ENCODE measurements at regions not wholly inside any gene's neighbourhood (a gene's known extent, or its start where the extent isn't known, plus 50 kb on each side); places are given as distances from the start of the nearest gene placed in this dataset.

DNA sequence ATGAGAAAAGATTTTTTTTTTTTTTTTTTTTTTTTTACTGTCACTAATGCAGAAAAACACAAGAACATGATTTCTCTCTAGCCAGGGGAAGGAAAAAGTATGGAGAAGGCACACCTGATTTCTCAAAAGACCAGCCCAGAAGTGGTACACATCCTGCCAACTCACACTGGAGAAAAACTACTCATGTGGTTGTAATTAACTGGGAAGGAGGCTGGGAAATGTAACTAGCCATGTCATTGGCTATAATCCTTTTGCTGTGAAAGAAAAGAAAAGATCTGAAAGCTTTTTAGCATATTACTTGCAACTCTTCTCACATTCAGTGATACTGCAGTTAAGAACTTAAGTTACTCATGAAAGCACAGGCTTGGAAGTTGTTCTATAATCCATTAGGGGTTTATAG lies 195.9 kb upstream of the PMFBP1 start:
- H3K27me3 ChIP-seq (ENCODE audit: insufficient read depth, low read length), result no peaks in the 10 kb centered on the region
- H3K9me3 ChIP-seq (ENCODE audit: insufficient read depth, low read depth, low read length), result no peaks in the 10 kb centered on the region
- no peak overlapping the region for H3K27ac ChIP-seq (ENCODE audit: low read length)
- no peaks in the 10 kb centered on the region for H3K36me3 ChIP-seq (ENCODE audit: insufficient read depth, low read depth, low read length)
- no peak overlapping the region for H3K9ac ChIP-seq (ENCODE audit: low read depth, low read length)
- peaks cover 28% of the 10 kb centered on the region for H3K4me1 ChIP-seq (ENCODE audit: insufficient read depth, low read length)
- no peak overlapping the region for H3K4me3 ChIP-seq (ENCODE audit: low read length)

- no peaks in the 10 kb centered on the region for H3K4me1 ChIP-seq (ENCODE audit: insufficient read depth, low read length)
- no peaks in the 10 kb centered on the region for H3K27me3 ChIP-seq (ENCODE audit: insufficient read depth, low read length)
- no peaks in the 10 kb centered on the region for H3K36me3 ChIP-seq (ENCODE audit: insufficient read depth, low read depth, low read length)
- H3K9ac ChIP-seq (ENCODE audit: low read depth, low read length), result no peak overlapping the region
- no peak overlapping the region for H3K4me3 ChIP-seq (ENCODE audit: low read length)
- H3K9me3 ChIP-seq (ENCODE audit: insufficient read depth, low read depth, low read length), result no peaks in the 10 kb centered on the region
- no peak overlapping the region for H3K27ac ChIP-seq (ENCODE audit: low read length)
Observed at GRCh38 chr16:72362973-72363372, 191.0 kb upstream of the PMFBP1 start.

DNA sequence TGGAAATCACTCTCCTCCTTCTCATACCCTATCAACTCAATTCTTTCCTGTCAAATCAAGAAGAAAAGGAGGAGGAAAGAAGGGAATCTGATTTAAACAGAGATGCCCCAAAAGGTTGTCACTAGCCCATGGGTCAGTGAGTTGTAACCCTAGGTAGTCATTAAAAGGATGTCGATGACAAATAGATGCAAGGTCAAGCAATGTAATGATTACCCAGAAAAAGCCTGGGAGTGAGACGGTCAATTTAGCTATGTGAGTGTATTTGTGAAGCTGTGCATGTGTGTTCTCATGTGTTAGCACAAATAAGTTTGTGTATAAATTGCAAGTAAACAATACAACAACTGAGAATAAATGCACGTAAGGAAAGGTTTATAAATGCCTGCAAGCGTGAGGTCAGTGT lies 190.5 kb upstream of the PMFBP1 start:
- Histone ChIP-seq H3K27ac (ENCODE audit: low read length) (no peak overlapping the region), H3K4me3 (ENCODE audit: low read length) (no peak overlapping the region), H3K27me3 (ENCODE audit: insufficient read depth, low read length) (no peaks in the 10 kb centered on the region), H3K9ac (ENCODE audit: low read depth, low read length) (no peak overlapping the region), H3K36me3 (ENCODE audit: insufficient read depth, low read depth, low read length) (no peaks in the 10 kb centered on the region), H3K4me1 (ENCODE audit: insufficient read depth, low read length) (no peaks in the 10 kb centered on the region), H3K9me3 (ENCODE audit: insufficient read depth, low read depth, low read length) (no peaks in the 10 kb centered on the region)

GRCh38 chr16:72357910-72358309 lies 186.0 kb upstream of the PMFBP1 start:
- H3K27me3 ChIP-seq (ENCODE audit: insufficient read depth, low read length), result no peaks in the 10 kb centered on the region
- no peaks in the 10 kb centered on the region for H3K36me3 ChIP-seq (ENCODE audit: insufficient read depth, low read depth, low read length)
- no peak overlapping the region for H3K9ac ChIP-seq (ENCODE audit: low read depth, low read length)
- no peaks in the 10 kb centered on the region for H3K9me3 ChIP-seq (ENCODE audit: insufficient read depth, low read depth, low read length)
- no peak overlapping the region for H3K27ac ChIP-seq (ENCODE audit: low read length)
- no peak overlapping the region for H3K4me3 ChIP-seq (ENCODE audit: low read length)
- no peaks in the 10 kb centered on the region for H3K4me1 ChIP-seq (ENCODE audit: insufficient read depth, low read length)

DNA sequence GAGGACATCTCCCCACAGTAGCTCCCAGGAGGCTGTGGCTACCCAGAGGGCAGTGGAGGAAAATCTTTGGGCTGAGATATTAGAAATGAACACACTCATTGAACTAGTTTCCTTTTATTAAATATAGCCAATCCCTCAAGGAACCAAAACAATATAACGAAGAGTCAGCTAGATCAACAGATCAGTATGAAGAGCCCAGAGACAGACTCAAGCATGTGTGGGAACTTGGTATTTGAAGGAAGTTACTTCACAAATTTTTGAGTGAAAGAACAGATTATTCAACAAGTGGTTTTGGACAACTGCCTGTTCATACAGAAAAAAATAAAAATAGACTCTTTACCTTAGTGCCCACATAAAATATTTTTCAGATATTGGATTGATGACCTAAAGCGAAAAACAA lies 183.6 kb upstream of the PMFBP1 start:
- no peak overlapping the region for H3K4me3 ChIP-seq (ENCODE audit: low read length)
- H3K27me3 ChIP-seq (ENCODE audit: insufficient read depth, low read length), result no peaks in the 10 kb centered on the region
- no peaks in the 10 kb centered on the region for H3K9me3 ChIP-seq (ENCODE audit: insufficient read depth, low read depth, low read length)
- no peaks in the 10 kb centered on the region for H3K4me1 ChIP-seq (ENCODE audit: insufficient read depth, low read length)
- H3K36me3 ChIP-seq (ENCODE audit: insufficient read depth, low read depth, low read length), result no peaks in the 10 kb centered on the region
- no peak overlapping the region for H3K27ac ChIP-seq (ENCODE audit: low read length)
- H3K9ac ChIP-seq (ENCODE audit: low read depth, low read length), result no peak overlapping the region

DNA sequence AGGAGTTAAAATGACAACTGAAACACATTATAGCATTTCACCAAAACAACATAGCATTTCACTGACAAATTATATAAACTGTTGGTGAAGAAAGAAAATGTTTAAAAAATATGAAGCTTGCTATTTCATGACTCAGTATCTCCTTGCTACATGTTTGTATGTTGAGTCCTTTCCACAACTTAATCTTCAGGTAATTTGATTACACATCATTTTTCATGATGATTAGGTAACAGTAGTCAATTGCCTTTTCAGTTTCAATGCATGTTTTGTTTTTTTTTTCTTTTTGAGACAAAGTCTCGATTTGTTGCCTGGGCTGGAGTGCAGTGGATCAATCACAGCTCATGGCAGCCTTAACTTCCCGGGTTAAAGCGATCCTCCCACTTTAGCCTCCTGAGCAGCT lies 177.8 kb upstream of the PMFBP1 start:
- Histone ChIP-seq H3K27me3 (ENCODE audit: insufficient read depth, low read length) (no peaks in the 10 kb centered on the region), H3K36me3 (ENCODE audit: insufficient read depth, low read depth, low read length) (no peaks in the 10 kb centered on the region), H3K27ac (ENCODE audit: low read length) (no peak overlapping the region), H3K9ac (ENCODE audit: low read depth, low read length) (no peak overlapping the region), H3K9me3 (ENCODE audit: insufficient read depth, low read depth, low read length) (no peaks in the 10 kb centered on the region), H3K4me1 (ENCODE audit: insufficient read depth, low read length) (no peaks in the 10 kb centered on the region), H3K4me3 (ENCODE audit: low read length) (no peak overlapping the region)

DNA sequence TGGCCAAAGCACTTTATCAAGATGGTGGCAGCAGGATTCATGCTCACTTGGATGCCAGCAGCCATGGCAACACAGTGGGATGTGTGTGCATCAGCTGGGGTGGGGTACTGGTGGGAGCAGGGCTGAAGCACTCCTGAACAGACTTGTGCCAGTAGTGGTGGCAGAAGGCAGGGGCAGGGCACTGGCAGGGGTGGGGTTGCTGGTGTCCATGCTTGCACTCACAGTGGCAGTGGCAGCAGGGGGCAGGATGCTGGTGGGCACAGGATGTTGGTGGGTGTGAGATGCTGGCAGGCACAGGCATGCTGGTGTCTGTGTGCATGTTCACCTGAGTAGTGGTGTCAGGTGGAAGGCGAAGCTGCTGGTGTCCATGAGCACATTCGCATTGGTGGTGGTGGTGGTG lies 161.0 kb upstream of the PMFBP1 start:
- no peak overlapping the region for H3K27ac ChIP-seq (ENCODE audit: low read length)
- no peaks in the 10 kb centered on the region for H3K36me3 ChIP-seq (ENCODE audit: insufficient read depth, low read depth, low read length)
- peaks cover 5% of the 10 kb centered on the region; the same call in 1 of the 2 replicates for H3K9me3 ChIP-seq (ENCODE audit: insufficient read depth, low read depth, low read length)
- H3K4me3 ChIP-seq (ENCODE audit: low read length), result no peak overlapping the region
- no peak overlapping the region for H3K9ac ChIP-seq (ENCODE audit: low read depth, low read length)
- no peaks in the 10 kb centered on the region for H3K27me3 ChIP-seq (ENCODE audit: insufficient read depth, low read length)
- H3K4me1 ChIP-seq (ENCODE audit: insufficient read depth, low read length), result no peaks in the 10 kb centered on the region

DNA sequence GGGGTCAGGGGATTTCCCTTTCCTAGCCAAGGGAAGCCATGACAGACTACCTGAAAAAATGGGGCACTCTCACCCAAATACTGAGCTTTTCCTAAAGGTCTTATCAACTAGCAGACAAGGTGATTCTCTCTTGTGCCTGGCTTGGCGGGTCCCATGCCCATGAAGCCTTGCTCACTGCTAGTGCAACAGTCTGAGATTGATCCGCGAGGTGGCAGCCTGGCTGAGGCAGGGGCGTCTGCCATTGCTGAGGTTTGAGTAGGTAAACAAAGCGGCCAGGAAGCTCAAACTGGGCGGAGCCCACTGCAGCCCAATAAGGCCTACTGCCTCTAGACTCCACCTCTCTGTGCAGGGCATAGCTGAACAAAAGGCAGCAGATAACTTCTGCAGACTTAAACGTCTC lies 152.6 kb upstream of the PMFBP1 start:
- Histone ChIP-seq H3K4me1 (ENCODE audit: insufficient read depth, low read length) (no peaks in the 10 kb centered on the region), H3K27ac (ENCODE audit: low read length) (no peak overlapping the region), H3K9ac (ENCODE audit: low read depth, low read length) (no peak overlapping the region), H3K27me3 (ENCODE audit: insufficient read depth, low read length) (no peaks in the 10 kb centered on the region), H3K36me3 (ENCODE audit: insufficient read depth, low read depth, low read length) (no peaks in the 10 kb centered on the region), H3K9me3 (ENCODE audit: insufficient read depth, low read depth, low read length) (peaks cover 16% of the 10 kb centered on the region), H3K4me3 (ENCODE audit: low read length) (no peak overlapping the region)

GRCh38 chr16:72317446-72317845 lies 145.5 kb upstream of the PMFBP1 start:
- no peak overlapping the region for H3K27ac ChIP-seq (ENCODE audit: low read length)

GRCh38 chr16:72313903-72314302 lies 141.9 kb upstream of the PMFBP1 start:
- Histone ChIP-seq H3K4me1 (ENCODE audit: insufficient read depth, low read length) (no peaks in the 10 kb centered on the region), H3K36me3 (ENCODE audit: insufficient read depth, low read depth, low read length) (no peaks in the 10 kb centered on the region), H3K27ac (ENCODE audit: low read length) (no peak overlapping the region), H3K9me3 (ENCODE audit: insufficient read depth, low read depth, low read length) (peaks cover 9% of the 10 kb centered on the region; the same call in 1 of the 2 replicates), H3K9ac (ENCODE audit: low read depth, low read length) (no peak overlapping the region), H3K4me3 (ENCODE audit: low read length) (no peak overlapping the region), H3K27me3 (ENCODE audit: insufficient read depth, low read length) (no peaks in the 10 kb centered on the region)

More at GRCh38 chr16:72317446-72317845, 145.5 kb upstream of the PMFBP1 start:
- H3K9me3 ChIP-seq (ENCODE audit: insufficient read depth, low read depth, low read length), result peaks cover 23% of the 10 kb centered on the region
- no peaks in the 10 kb centered on the region for H3K4me1 ChIP-seq (ENCODE audit: insufficient read depth, low read length)
- no peak overlapping the region for H3K4me3 ChIP-seq (ENCODE audit: low read length)
- no peak overlapping the region for H3K9ac ChIP-seq (ENCODE audit: low read depth, low read length)
- no peaks in the 10 kb centered on the region for H3K27me3 ChIP-seq (ENCODE audit: insufficient read depth, low read length)
- H3K36me3 ChIP-seq (ENCODE audit: insufficient read depth, low read depth, low read length), result no peaks in the 10 kb centered on the region

DNA sequence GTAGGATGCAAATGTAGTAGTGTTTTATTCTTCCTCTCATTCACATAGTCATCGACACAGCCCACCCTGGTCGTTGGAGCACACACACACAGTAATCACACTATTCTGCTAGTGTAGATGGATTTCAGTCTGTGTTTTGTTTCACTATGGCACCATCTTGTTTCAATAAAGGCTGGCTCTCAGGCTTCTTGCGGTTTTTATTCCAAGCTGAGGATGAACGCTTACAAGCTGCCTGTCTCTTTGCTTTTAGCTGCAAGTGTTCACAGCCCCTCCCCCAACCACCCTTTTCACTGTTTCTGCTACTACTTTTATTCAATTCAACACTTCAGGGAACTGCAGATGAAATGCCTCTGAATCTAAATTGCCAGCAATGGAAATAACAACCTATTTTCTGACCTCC lies 140.9 kb upstream of the PMFBP1 start:
- Histone ChIP-seq H3K4me3 (ENCODE audit: low read length) (no peak overlapping the region), H3K27me3 (ENCODE audit: insufficient read depth, low read length) (no peaks in the 10 kb centered on the region), H3K9me3 (ENCODE audit: insufficient read depth, low read depth, low read length) (peaks cover 4% of the 10 kb centered on the region; the same call in 1 of the 2 replicates), H3K9ac (ENCODE audit: low read depth, low read length) (no peak overlapping the region), H3K36me3 (ENCODE audit: insufficient read depth, low read depth, low read length) (no peaks in the 10 kb centered on the region), H3K27ac (ENCODE audit: low read length) (no peak overlapping the region), H3K4me1 (ENCODE audit: insufficient read depth, low read length) (no peaks in the 10 kb centered on the region)

- H3K36me3 ChIP-seq (ENCODE audit: insufficient read depth, low read depth, low read length), result no peaks in the 10 kb centered on the region
- H3K27me3 ChIP-seq (ENCODE audit: insufficient read depth, low read length), result no peaks in the 10 kb centered on the region
- no peak overlapping the region for H3K4me3 ChIP-seq (ENCODE audit: low read length)
- no peaks in the 10 kb centered on the region for H3K4me1 ChIP-seq (ENCODE audit: insufficient read depth, low read length)
- H3K9ac ChIP-seq (ENCODE audit: low read depth, low read length), result no peak overlapping the region
- H3K27ac ChIP-seq (ENCODE audit: low read length), result no peak overlapping the region
- peaks cover 4% of the 10 kb centered on the region; the same call in 1 of the 2 replicates for H3K9me3 ChIP-seq (ENCODE audit: insufficient read depth, low read depth, low read length)
Observed at GRCh38 chr16:72311426-72311825, 139.5 kb upstream of the PMFBP1 start.

DNA sequence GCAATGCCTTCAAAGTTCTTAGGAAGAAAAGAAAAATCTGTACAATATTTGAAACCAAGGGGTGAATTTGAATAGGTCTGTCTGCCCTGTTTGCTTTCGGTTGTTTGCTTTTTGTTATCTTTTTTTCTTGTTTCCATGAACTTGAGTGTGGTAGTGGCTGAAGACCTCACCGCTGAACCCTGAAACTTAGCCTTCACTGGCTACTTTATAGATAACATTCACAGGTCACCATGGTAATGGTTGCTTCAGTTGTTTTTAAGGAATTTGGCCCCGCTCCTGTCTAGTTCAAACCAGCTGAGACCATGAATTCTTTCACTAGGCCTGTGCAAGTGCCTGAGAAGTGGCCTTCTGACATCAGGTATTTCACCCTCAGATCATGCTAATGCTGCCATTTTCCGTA lies 137.0 kb upstream of the PMFBP1 start:
- H3K27me3 ChIP-seq (ENCODE audit: insufficient read depth, low read length), result no peaks in the 10 kb centered on the region
- H3K9me3 ChIP-seq (ENCODE audit: insufficient read depth, low read depth, low read length), result peaks cover 4% of the 10 kb centered on the region; the same call in 1 of the 2 replicates
- no peak overlapping the region for H3K27ac ChIP-seq (ENCODE audit: low read length)
- H3K4me3 ChIP-seq (ENCODE audit: low read length), result no peak overlapping the region
- H3K4me1 ChIP-seq (ENCODE audit: insufficient read depth, low read length), result no peaks in the 10 kb centered on the region
- H3K36me3 ChIP-seq (ENCODE audit: insufficient read depth, low read depth, low read length), result no peaks in the 10 kb centered on the region
- H3K9ac ChIP-seq (ENCODE audit: low read depth, low read length), result no peak overlapping the region

Data from iPS-20b (cell line).